Fibroblast of the aortic adventitia (primary cell): ENCODE measurements at regions not wholly inside any gene's neighbourhood (a gene's known extent, or its start where the extent isn't known, plus 50 kb on each side); places are given as distances from the start of the nearest gene placed in this dataset.
"Not testable (repeated sequence)": the region's sequence is repeated elsewhere in the genome, so short reads cannot be mapped to it uniquely, and the experiment has no call there.

ENCODE experiments used
- DNase-seq: peaks from one replicate; pipeline ENCODE4 v3.0.0-alpha.2; 2010; ENCODE audit warnings: low read depth
- H3K4me3 ChIP-seq: 2 replicates; pipeline ENCODE4 v1.5.1; 2011; ENCODE audit warnings: low read depth, mild to moderate bottlenecking, control low read depth, low read length, moderate library complexity
- TF ChIP-seq, protein P1 (sequence below): IDR thresholded peaks from 2 replicates; pipeline ENCODE4 v1.5.1; 2011; ENCODE audit warnings: mild to moderate bottlenecking, low read length, control low read depth, inconsistent platforms; ENCODE audit not compliant: insufficient read depth

DNA sequence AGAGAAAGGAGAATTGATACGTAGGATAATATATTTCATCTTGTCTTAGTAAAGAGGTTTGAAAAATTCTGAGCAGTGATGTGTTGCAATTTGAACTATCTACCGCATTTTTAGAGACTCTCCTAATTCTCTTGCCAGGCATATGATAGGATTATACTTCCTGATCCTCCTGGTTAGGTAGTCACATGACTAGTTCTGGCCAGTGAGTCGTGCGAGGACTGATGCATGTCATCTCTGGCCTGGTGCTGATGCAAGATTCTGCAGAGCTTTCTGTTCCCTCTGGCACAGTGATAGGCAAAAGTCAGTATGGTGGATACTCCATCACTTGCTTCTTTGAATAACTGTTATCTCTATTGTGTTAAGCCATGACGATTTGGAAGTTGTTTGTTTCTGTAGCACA, 277.6 kb upstream of the NAALADL2 start:
- DNase-seq, result no peak
- H3K4me3 ChIP-seq, result no peak overlapping the region
- TF ChIP-seq, protein P1, sequence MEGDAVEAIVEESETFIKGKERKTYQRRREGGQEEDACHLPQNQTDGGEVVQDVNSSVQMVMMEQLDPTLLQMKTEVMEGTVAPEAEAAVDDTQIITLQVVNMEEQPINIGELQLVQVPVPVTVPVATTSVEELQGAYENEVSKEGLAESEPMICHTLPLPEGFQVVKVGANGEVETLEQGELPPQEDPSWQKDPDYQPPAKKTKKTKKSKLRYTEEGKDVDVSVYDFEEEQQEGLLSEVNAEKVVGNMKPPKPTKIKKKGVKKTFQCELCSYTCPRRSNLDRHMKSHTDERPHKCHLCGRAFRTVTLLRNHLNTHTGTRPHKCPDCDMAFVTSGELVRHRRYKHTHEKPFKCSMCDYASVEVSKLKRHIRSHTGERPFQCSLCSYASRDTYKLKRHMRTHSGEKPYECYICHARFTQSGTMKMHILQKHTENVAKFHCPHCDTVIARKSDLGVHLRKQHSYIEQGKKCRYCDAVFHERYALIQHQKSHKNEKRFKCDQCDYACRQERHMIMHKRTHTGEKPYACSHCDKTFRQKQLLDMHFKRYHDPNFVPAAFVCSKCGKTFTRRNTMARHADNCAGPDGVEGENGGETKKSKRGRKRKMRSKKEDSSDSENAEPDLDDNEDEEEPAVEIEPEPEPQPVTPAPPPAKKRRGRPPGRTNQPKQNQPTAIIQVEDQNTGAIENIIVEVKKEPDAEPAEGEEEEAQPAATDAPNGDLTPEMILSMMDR, result no peak

DNA sequence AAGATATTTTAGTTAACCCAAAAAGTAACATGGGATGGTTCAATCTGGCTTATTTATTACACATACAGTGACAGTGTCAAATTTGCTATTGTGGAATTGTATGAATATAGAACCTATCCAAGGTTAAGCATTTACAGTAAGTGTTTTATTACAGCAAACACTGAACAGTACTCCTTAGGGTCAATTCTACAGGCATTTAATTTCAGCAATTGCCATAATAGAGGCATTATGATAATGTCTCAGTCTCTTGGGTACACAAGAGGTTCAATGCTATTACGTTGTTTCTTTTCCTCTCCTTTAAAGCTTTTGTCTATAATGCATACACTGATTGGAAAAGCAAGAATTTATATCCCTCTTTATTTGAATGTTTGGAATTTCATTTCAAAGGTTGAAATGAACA, 275.7 kb upstream of the NAALADL2 start:
- no peak for DNase-seq
- TF ChIP-seq, protein P1, result no peak

DNA sequence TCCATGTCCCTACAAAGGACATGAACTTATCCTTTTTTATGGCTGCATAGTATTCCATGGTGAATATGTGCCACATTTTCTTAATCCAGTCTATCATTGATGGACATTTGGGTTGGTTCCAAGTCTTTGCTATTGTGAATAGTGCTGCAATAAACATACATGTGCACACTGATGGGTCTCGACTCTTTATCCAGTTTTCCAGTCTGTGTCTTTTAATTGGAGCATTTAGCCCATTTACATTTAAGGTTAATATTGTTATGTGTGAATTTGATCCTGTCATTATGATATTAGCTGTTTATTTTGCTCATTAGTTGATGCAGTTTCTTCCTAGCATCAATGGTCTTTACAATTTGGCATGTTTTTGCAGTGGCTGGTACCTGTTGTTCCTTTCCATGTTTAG, 272.0 kb upstream of the NAALADL2 start:
- not testable (repeated sequence) for DNase-seq, H3K4me3 ChIP-seq

More for the DNA sequence above, 275.7 kb upstream of the NAALADL2 start:
- no peak overlapping the region for H3K4me3 ChIP-seq

DNA sequence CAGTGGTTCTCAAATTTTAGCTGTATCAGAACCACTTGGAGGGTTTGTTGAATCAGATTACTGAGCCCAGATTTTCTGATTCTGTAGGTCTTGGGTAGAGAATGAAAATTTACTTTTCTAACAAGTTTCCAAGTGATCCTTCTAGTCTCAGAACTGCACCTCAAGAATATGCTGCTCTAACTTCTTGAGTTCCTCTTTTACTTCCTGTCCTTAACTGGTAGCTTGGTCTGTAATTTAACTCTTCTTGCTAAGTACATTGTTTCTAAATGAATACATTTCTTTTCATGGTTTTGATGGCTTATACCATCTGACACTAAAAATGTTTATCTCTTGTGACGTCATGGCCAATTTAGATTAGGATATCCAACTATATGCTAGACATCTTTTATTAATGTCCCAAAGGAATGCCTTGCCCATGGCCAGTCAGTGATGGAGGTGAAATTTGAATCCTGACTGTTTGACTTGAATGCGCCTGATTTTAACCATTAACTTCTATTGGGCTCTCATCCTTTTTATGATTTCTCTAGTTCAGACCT, 262.6 kb upstream of the NAALADL2 start:
- TF ChIP-seq, protein P1, result no peak
- DNase-seq, result no peak
- H3K4me3 ChIP-seq, result no peak overlapping the region

DNA sequence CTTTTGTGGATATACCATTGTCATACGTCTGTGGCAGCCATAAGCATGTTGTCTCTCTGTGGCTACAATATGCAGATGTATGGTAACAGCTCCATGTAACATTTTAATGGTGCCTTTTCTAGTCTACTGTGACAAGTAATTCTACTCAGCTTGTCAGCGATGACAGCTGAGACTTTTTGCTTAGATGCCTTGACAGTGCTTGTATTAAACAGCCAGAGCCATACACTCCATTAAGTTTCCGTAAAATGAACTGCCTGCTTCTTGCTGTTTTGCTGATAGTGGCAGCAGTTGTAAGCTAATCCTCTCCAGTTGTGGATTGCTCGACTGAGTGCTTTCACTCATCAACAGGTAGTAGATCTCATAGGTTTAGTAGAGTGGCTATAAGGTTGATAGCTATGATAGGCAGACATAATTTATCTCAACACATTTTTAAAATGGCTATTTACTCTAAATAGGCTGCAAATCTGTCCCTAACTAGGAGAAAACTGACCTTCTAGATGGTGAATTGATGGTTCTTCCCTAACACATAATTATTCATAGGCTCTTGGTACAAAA, 260.2 kb upstream of the NAALADL2 start:
- H3K4me3 ChIP-seq, result no peak overlapping the region
- TF ChIP-seq, protein P1, result no peak
- DNase-seq, result no peak

DNA sequence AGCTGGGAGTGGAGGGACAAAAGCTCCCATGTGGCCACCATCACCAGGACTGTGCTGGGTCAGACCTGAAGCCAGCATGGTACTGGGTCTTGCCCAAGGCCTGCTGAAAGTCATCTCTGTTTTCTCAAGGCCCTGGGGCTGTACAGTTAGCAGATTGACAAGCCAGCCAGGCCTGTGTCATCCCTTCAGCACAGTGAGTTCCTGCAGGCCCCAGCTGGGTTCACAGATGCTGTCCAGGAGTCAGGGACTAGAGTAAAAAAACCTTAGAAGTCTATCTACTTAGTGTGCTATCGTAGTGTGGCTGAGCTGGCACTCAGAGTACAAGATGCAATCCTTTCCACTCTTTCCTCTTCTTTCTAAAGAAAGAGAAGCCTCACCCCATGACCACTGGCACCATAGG, 246.0 kb upstream of the NAALADL2 start:
- DNase-seq, result no peak
- TF ChIP-seq, protein P1, result no peak
- H3K4me3 ChIP-seq, result no peak overlapping the region

DNA sequence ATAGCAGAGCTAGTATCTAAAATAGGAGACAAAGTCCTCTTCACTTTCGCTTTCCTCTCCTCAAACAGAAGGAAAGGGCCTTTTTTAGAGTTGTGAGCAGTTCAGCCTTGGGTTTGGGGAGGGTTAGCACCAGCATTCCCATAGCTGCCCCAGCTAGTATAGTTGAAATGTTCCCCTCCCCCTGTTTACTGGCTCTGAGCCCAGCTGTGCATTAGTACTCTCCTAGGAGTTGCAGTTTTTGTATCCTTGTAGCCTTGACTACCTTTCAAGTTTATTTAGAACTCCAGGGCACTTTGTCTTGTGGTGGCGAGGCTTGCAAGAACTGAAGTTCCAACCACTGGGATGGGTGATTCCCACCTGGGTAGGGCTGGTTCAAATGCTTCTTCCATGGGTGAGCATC, 245.1 kb upstream of the NAALADL2 start:
- TF ChIP-seq, protein P1, result no peak
- H3K4me3 ChIP-seq, result no peak overlapping the region
- DNase-seq, result no peak
